Thyroid gland (tissue), 4 donors: ENCODE measurements at regions not wholly inside any gene's neighbourhood (a gene's known extent, or its start where the extent isn't known, plus 50 kb on each side); places are given as distances from the start of the nearest gene placed in this dataset.

Experiments
- DNase-seq, 2 donors: peaks; one replicate each; pipeline ENCODE4 v3.0.0-alpha.2; 2019
- H3K27ac ChIP-seq, 3 donors: fragments of 200-600 bp; sonication (generic); 1 replicate in 2 of 3; 2 replicates in 1 of 3; pipeline ENCODE4 v1.5.1; 2016 to 2019; ENCODE audit warnings: mild to moderate bottlenecking in 1 of 3, moderate library complexity in 1 of 3
- H3K27me3 ChIP-seq: fragments of 200-600 bp; sonication (generic); one replicate; pipeline ENCODE4 v1.5.1; 2019
- H3K36me3 ChIP-seq, 2 donors: fragments of 200-600 bp; sonication (generic); one replicate each; pipeline ENCODE4 v1.5.1; 2016 to 2019
- H3K4me1 ChIP-seq, 2 donors: fragments of 200-600 bp; sonication (generic); one replicate each; pipeline ENCODE4 v1.5.1; 2017 to 2019
- H3K4me3 ChIP-seq, 3 donors: fragments of 200-600 bp; sonication (generic); replicated peaks in 1 of 3; 1 replicate in 2 of 3; 2 replicates in 1 of 3; pipeline ENCODE4 v1.5.1; 2016; ENCODE audit warnings: mild to moderate bottlenecking in 1 of 3
- H3K9me3 ChIP-seq: fragments of 200-600 bp; sonication (generic); one replicate; pipeline ENCODE4 v1.5.1; 2017
- CTCF ChIP-seq, 6 experiments: fragments of 200-600 bp in 3 of 6; fragments of 450-650 bp in 3 of 6; sonication (generic) in 3 of 6; IDR thresholded peaks; one replicate each; pipeline ENCODE4 v1.5.1; 2016 to 2019; ENCODE audit warnings: antibody characterized with exemption in 6 of 6, mild to moderate bottlenecking in 2 of 6, inconsistent platforms in 1 of 6, moderate library complexity in 1 of 6
- POLR2A ChIP-seq, 2 donors: fragments of 450-650 bp; IDR thresholded peaks; one replicate each; pipeline ENCODE4 v1.6.1; 2017; ENCODE audit warnings: antibody characterized with exemption in 2 of 2, mild to moderate bottlenecking in 2 of 2, moderate library complexity in 1 of 2
- WGBS, 2 donors: methylation state at CpG; one replicate each; pipeline ENCODE4 v1.1.5; 2017; 5-methylcytosine and 5-hydroxymethylcytosine counted together
- intact Hi-C: fragments of 100-400 bp; cut with DNase I; formaldehyde crosslinking; loops from one replicate; pipeline ENCODE4 v1.15.1; 2023

GRCh38 chr11:128058580-128059208 is 528.7 kb downstream of the ETS1 start:
- intact Hi-C loops: no loop called here
- H3K4me1 ChIP-seq: no peaks in the 10 kb centered on the region
- H3K4me3 ChIP-seq: no peak overlapping the region
- no peaks in the 10 kb centered on the region for H3K36me3 ChIP-seq
- WGBS, 2 donors: 90 to 91% methylated on average over 5 of the region's 5 CpGs
- no peaks in the 10 kb centered on the region for H3K27me3 ChIP-seq
- TF ChIP-seq CTCF (IDR thresholded peaks at IDR 0.05): no peak
- TF ChIP-seq POLR2A (IDR thresholded peaks at IDR 0.05): no peak
- no peak overlapping the region for H3K27ac ChIP-seq
- no peak for DNase-seq
- H3K9me3 ChIP-seq: no peaks in the 10 kb centered on the region

GRCh38 chr11:128057786-128058395 is 529.5 kb downstream of the ETS1 start:
- Histone ChIP-seq H3K27ac (no peak overlapping the region), H3K4me1 (peaks cover 0 to 4% of the 10 kb centered on the region in 2 donors)
- intact Hi-C loops: no loop called here

GRCh38 chr11:128055576-128056217 is 531.7 kb downstream of the ETS1 start:
- H3K36me3 ChIP-seq: no peaks in the 10 kb centered on the region
- WGBS, 2 donors: 88 to 91% methylated on average over 3 of the region's 3 CpGs
- peaks cover 0 to 4% of the 10 kb centered on the region in 2 donors for H3K4me1 ChIP-seq
- no peaks in the 10 kb centered on the region for H3K27me3 ChIP-seq
- no peak overlapping the region for H3K27ac ChIP-seq
- intact Hi-C loops: no loop called here
- DNase-seq: no peak
- H3K9me3 ChIP-seq: no peaks in the 10 kb centered on the region
- TF ChIP-seq POLR2A (IDR thresholded peaks at IDR 0.05) (no peak), CTCF (IDR thresholded peaks at IDR 0.05) (no peak)
- H3K4me3 ChIP-seq: no peak overlapping the region

More at GRCh38 chr11:128057786-128058395, 529.5 kb downstream of the ETS1 start:
- Histone ChIP-seq H3K4me3 (no peak overlapping the region), H3K9me3 (no peaks in the 10 kb centered on the region), H3K27me3 (no peaks in the 10 kb centered on the region), H3K36me3 (no peaks in the 10 kb centered on the region)
- no peak for TF ChIP-seq CTCF (IDR thresholded peaks at IDR 0.05)
- no peak for DNase-seq
- WGBS, 2 donors: 74 to 78% methylated on average over 6 of the region's 6 CpGs

- Histone ChIP-seq H3K4me1 (peaks cover 0 to 4% of the 10 kb centered on the region in 2 donors), H3K4me3 (no peak overlapping the region), H3K36me3 (no peaks in the 10 kb centered on the region), H3K9me3 (no peaks in the 10 kb centered on the region), H3K27ac (no peak overlapping the region), H3K27me3 (no peaks in the 10 kb centered on the region)
- intact Hi-C loops: no loop called here
- 71 to 73% methylated on average over 2 of the region's 2 CpGs for WGBS, 2 donors
- DNase-seq: no peak
- no peak for TF ChIP-seq POLR2A (IDR thresholded peaks at IDR 0.05)
- no peak for TF ChIP-seq CTCF (IDR thresholded peaks at IDR 0.05)
Measured at GRCh38 chr11:128053981-128054931, 533.1 kb downstream of the ETS1 start.
